Suprapubic skin (tissue), 4 donors: ENCODE measurements at regions not wholly inside any gene's neighbourhood (a gene's known extent, or its start where the extent isn't known, plus 50 kb on each side); places are given as distances from the start of the nearest gene placed in this dataset.

Experiments used
- DNase-seq, 2 donors: peaks; one replicate each; pipeline ENCODE4 v3.0.0-alpha.2; 2019; ENCODE audit warnings: low spot score in 2 of 2
- H3K27ac ChIP-seq: fragments of 200-600 bp; sonication (generic); one replicate; pipeline ENCODE4 v1.5.1; 2019
- H3K27me3 ChIP-seq: fragments of 200-600 bp; sonication (generic); one replicate; pipeline ENCODE4 v1.5.1; 2019
- H3K36me3 ChIP-seq: fragments of 200-600 bp; sonication (generic); one replicate; pipeline ENCODE4 v1.5.1; 2019
- H3K4me1 ChIP-seq: fragments of 200-600 bp; sonication (generic); one replicate; pipeline ENCODE4 v1.5.1; 2019
- H3K4me3 ChIP-seq: fragments of 200-600 bp; sonication (generic); one replicate; pipeline ENCODE4 v1.5.1; 2019; ENCODE audit warnings: mild to moderate bottlenecking
- H3K9me3 ChIP-seq: fragments of 200-600 bp; sonication (generic); one replicate; pipeline ENCODE4 v1.5.1; 2019
- CTCF ChIP-seq, 2 donors: fragments of 200-600 bp in 1 of 2; fragments of 450-650 bp in 1 of 2; sonication (generic) in 1 of 2; IDR thresholded peaks; one replicate each; pipeline ENCODE4 v1.5.1; 2016 to 2019; ENCODE audit warnings: antibody characterized with exemption in 2 of 2, mild to moderate bottlenecking in 1 of 2, moderate library complexity in 1 of 2
- EP300 ChIP-seq: sonication (generic); formaldehyde crosslinking; IDR thresholded peaks from one replicate; pipeline ENCODE4 v1.6.1; 2017; ENCODE audit warnings: antibody characterized with exemption
- POLR2A ChIP-seq, 2 donors: fragments of 450-650 bp; IDR thresholded peaks; one replicate each; pipeline ENCODE4 v1.6.1; 2017; ENCODE audit warnings: antibody characterized with exemption in 2 of 2, mild to moderate bottlenecking in 2 of 2, moderate library complexity in 2 of 2
- POLR2AphosphoS5 ChIP-seq, 3 donors: sonication (generic); formaldehyde crosslinking; IDR thresholded peaks; one replicate each; pipeline ENCODE4 v1.6.1; 2017; ENCODE audit warnings: antibody characterized with exemption in 3 of 3
- WGBS: methylation state at CpG from one replicate; pipeline ENCODE4 v1.1.5; 2018; 5-methylcytosine and 5-hydroxymethylcytosine counted together

GRCh38 chr12:19045426-19045825 lies 84.1 kb upstream of the PLEKHA5 start:
- no peak for TF ChIP-seq POLR2AphosphoS5 (IDR thresholded peaks at IDR 0.05)
- no peak for TF ChIP-seq CTCF (IDR thresholded peaks at IDR 0.05)
- TF ChIP-seq EP300: no peak
- no peak for TF ChIP-seq POLR2A (IDR thresholded peaks at IDR 0.05)
- 74% methylated on average over 2 of the region's 2 CpGs for WGBS
- H3K4me1 ChIP-seq: no peaks in the 10 kb centered on the region
- H3K4me3 ChIP-seq: no peak overlapping the region
- no peak for DNase-seq
- no peaks in the 10 kb centered on the region for H3K27me3 ChIP-seq
- no peak overlapping the region for H3K27ac ChIP-seq
- H3K36me3 ChIP-seq: no peaks in the 10 kb centered on the region
- no peaks in the 10 kb centered on the region for H3K9me3 ChIP-seq

GRCh38 chr12:19048943-19049342 lies 80.6 kb upstream of the PLEKHA5 start:
- no peaks in the 10 kb centered on the region for H3K27me3 ChIP-seq
- no peak for DNase-seq
- H3K27ac ChIP-seq: no peak overlapping the region
- H3K4me1 ChIP-seq: no peaks in the 10 kb centered on the region
- H3K9me3 ChIP-seq: no peaks in the 10 kb centered on the region
- TF ChIP-seq EP300 (no peak), POLR2AphosphoS5 (IDR thresholded peaks at IDR 0.05) (no peak), CTCF (IDR thresholded peaks at IDR 0.05) (no peak), POLR2A (IDR thresholded peaks at IDR 0.05) (no peak)
- no peaks in the 10 kb centered on the region for H3K36me3 ChIP-seq
- H3K4me3 ChIP-seq: no peak overlapping the region
- whole genome bisulfite sequencing: 92% methylated on average over 3 of the region's 3 CpGs

- H3K9me3 ChIP-seq: no peaks in the 10 kb centered on the region
- H3K27me3 ChIP-seq: no peaks in the 10 kb centered on the region
- no peaks in the 10 kb centered on the region for H3K36me3 ChIP-seq
- H3K4me1 ChIP-seq: no peaks in the 10 kb centered on the region
- no peak overlapping the region for H3K27ac ChIP-seq
- no peak for DNase-seq
- H3K4me3 ChIP-seq: no peak overlapping the region
- WGBS: 31% methylated on average over 2 of the region's 2 CpGs
- no peak for TF ChIP-seq CTCF (IDR thresholded peaks at IDR 0.05)
- TF ChIP-seq POLR2AphosphoS5 (IDR thresholded peaks at IDR 0.05): no peak
- TF ChIP-seq POLR2A (IDR thresholded peaks at IDR 0.05): no peak
- TF ChIP-seq EP300: no peak
Observed at GRCh38 chr12:19052689-19053088, 76.8 kb upstream of the PLEKHA5 start.

GRCh38 chr12:19053218-19053617 lies 76.3 kb upstream of the PLEKHA5 start:
- H3K9me3 ChIP-seq: no peaks in the 10 kb centered on the region
- H3K27me3 ChIP-seq: no peaks in the 10 kb centered on the region
- no peak for TF ChIP-seq EP300
- TF ChIP-seq POLR2A (IDR thresholded peaks at IDR 0.05): no peak
- no peak for TF ChIP-seq CTCF (IDR thresholded peaks at IDR 0.05)
- TF ChIP-seq POLR2AphosphoS5 (IDR thresholded peaks at IDR 0.05): no peak
- no peaks in the 10 kb centered on the region for H3K36me3 ChIP-seq
- DNase-seq: no peak
- H3K27ac ChIP-seq: no peak overlapping the region
- no peaks in the 10 kb centered on the region for H3K4me1 ChIP-seq
- H3K4me3 ChIP-seq: no peak overlapping the region
- WGBS: 87% methylated on average over 1 of the region's 1 CpG

GRCh38 chr12:19054035-19054434 lies 75.5 kb upstream of the PLEKHA5 start:
- 89% methylated on average over 1 of the region's 1 CpG for WGBS
- Histone ChIP-seq H3K4me3 (no peak overlapping the region), H3K36me3 (no peaks in the 10 kb centered on the region), H3K4me1 (no peaks in the 10 kb centered on the region), H3K27ac (no peak overlapping the region), H3K27me3 (no peaks in the 10 kb centered on the region), H3K9me3 (no peaks in the 10 kb centered on the region)
- no peak for DNase-seq
- TF ChIP-seq CTCF (IDR thresholded peaks at IDR 0.05) (no peak), EP300 (no peak), POLR2AphosphoS5 (IDR thresholded peaks at IDR 0.05) (no peak), POLR2A (IDR thresholded peaks at IDR 0.05) (no peak)
